BJ (cell line): ENCODE measurements at regions not wholly inside any gene's neighbourhood (a gene's known extent, or its start where the extent isn't known, plus 50 kb on each side); places are given as distances from the start of the nearest gene placed in this dataset.

Experiments
- CTCF ChIA-PET: fragments of 350-600 bp; formaldehyde crosslinking; extraction: SDS; loops from one replicate; lab custom pipeline; 2021; ENCODE audit warnings: antibody characterized with exemption, inconsistent platforms; lab: Yijun Ruan, JAX
- POLR2A ChIA-PET: fragments of 300-600 bp; sonication (Branson Sonifier 250); formaldehyde crosslinking; extraction: SDS; loops from one replicate; lab custom pipeline; 2021; ENCODE audit warnings: antibody characterized with exemption; lab: Charles Lee
- DNase-seq: peaks from one replicate; pipeline ENCODE4 v3.0.0-alpha.2; 2011; ENCODE audit warnings: low read depth
- H3K27me3 ChIP-seq: 2 replicates; pipeline ENCODE4 v1.6.0; 2011; ENCODE audit warnings: low read length; ENCODE audit not compliant: control insufficient read depth, insufficient read depth
- H3K36me3 ChIP-seq: 2 replicates; pipeline ENCODE4 v1.5.1; 2011; ENCODE audit warnings: low read length; ENCODE audit not compliant: control insufficient read depth, insufficient read depth
- H3K4me3 ChIP-seq: 2 replicates; pipeline ENCODE4 v1.5.1; 2011; ENCODE audit warnings: low read depth, mild to moderate bottlenecking, control low read depth, low read length
- TF ChIP-seq, protein P1 (sequence below): IDR thresholded peaks from 2 replicates; pipeline ENCODE4 v1.5.1; 2011; ENCODE audit warnings: low read depth, mild to moderate bottlenecking, control low read depth, inconsistent platforms, low read length, moderate library complexity; ENCODE audit not compliant: insufficient read depth

- CTCF ChIA-PET, result no interaction called here
Measured at GRCh38 chr6:92706976-92707375, 712.4 kb downstream of the EPHA7 start.

DNA sequence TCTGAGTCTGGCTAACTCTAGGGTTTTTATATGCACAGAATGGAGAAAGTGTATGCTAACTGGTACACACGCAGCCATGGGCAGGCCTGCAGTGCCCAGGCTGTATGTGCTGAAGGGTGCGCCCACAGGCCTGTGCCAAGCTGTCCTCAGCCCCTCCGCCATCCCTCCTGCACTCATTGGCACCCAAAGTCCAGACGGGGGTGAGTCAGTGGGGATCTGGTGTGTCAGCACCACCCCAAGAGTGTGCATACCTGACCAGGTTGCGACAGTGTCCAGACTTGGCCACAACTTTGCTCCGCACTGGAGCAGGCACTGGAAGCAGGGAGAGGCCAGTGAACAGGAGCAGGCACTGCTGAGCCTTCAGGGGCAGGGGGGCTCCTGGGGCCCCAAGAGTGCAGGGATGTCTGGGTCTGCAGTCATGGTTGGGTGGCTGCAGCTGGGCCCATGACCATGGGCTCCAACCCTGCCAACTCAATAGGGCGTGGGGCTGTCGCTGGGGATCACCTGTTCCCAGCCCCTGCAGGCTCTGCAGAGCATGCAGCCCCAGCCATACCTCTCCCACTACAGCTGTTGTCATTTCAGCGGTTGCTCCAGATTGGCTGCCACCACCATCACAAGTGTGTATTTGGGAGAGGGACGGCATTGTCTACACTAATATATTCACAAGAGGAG is 717.8 kb downstream of the EPHA7 start:
- TF ChIP-seq, protein P1, sequence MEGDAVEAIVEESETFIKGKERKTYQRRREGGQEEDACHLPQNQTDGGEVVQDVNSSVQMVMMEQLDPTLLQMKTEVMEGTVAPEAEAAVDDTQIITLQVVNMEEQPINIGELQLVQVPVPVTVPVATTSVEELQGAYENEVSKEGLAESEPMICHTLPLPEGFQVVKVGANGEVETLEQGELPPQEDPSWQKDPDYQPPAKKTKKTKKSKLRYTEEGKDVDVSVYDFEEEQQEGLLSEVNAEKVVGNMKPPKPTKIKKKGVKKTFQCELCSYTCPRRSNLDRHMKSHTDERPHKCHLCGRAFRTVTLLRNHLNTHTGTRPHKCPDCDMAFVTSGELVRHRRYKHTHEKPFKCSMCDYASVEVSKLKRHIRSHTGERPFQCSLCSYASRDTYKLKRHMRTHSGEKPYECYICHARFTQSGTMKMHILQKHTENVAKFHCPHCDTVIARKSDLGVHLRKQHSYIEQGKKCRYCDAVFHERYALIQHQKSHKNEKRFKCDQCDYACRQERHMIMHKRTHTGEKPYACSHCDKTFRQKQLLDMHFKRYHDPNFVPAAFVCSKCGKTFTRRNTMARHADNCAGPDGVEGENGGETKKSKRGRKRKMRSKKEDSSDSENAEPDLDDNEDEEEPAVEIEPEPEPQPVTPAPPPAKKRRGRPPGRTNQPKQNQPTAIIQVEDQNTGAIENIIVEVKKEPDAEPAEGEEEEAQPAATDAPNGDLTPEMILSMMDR, result no peak
- POLR2A ChIA-PET, result no interaction called here
- DNase-seq, result no peak
- CTCF ChIA-PET, result no interaction called here
- Histone ChIP-seq H3K27me3 (no peaks in the 10 kb centered on the region), H3K4me3 (no peak overlapping the region), H3K36me3 (no peaks in the 10 kb centered on the region)

More at GRCh38 chr6:92706976-92707375, 712.4 kb downstream of the EPHA7 start:
- Histone ChIP-seq H3K27me3 (no peaks in the 10 kb centered on the region), H3K4me3 (no peak overlapping the region), H3K36me3 (no peaks in the 10 kb centered on the region)
- POLR2A ChIA-PET, result no interaction called here
- TF ChIP-seq, protein P1, result no peak
- no peak for DNase-seq

GRCh38 chr6:92700411-92700810 is 718.9 kb downstream of the EPHA7 start:
- no peaks in the 10 kb centered on the region for H3K27me3 ChIP-seq
- no peaks in the 10 kb centered on the region for H3K36me3 ChIP-seq
- ChIA-PET CTCF (no interaction called here), POLR2A (no interaction called here)
- no peak for DNase-seq
- no peak overlapping the region for H3K4me3 ChIP-seq
- TF ChIP-seq, protein P1, result no peak

DNA sequence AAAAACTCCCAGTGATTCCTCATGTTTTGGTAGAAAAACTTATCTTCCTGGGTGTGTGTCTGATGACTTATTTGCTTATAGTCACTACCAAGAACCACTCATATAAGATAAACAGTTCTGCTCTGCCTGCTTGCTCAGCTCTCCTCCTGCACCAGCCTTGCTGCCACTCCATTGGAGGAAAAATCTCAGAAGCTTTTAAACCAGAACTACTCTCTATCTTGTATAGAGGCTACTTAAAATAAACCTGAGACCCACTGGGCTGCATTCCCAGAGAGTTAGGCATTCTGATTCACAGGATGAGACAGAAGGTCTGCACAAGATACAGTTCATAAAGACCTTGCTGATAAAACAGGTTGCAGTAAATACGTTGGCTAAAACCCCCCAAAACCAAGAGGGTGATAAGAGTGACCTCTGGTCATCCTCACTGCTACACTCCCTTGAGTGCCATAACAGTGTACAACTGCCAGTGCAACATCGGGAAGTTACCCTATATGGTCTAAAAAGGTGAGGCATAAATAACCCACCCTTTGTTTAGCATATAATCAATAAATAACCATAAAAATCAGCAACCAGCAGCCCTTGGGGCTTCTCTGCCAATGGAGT is 728.3 kb downstream of the EPHA7 start:
- CTCF ChIA-PET, result no interaction called here
- POLR2A ChIA-PET, result no interaction called here
- H3K36me3 ChIP-seq, result no peaks in the 10 kb centered on the region
- H3K27me3 ChIP-seq, result no peaks in the 10 kb centered on the region
- no peak for DNase-seq
- TF ChIP-seq, protein P1, result no peak
- no peak overlapping the region for H3K4me3 ChIP-seq

GRCh38 chr6:92688342-92688741 is 731.0 kb downstream of the EPHA7 start:
- no peak for DNase-seq
- ChIA-PET CTCF (no interaction called here), POLR2A (no interaction called here)
- H3K4me3 ChIP-seq, result no peak overlapping the region
- TF ChIP-seq, protein P1, result no peak
- H3K27me3 ChIP-seq, result no peaks in the 10 kb centered on the region
- H3K36me3 ChIP-seq, result no peaks in the 10 kb centered on the region
